ENCODE measurements at regions not wholly inside any gene's neighbourhood (a gene's known extent, or its start where the extent isn't known, plus 50 kb on each side); places are given as distances from the start of the nearest gene placed in this dataset.

DNA sequence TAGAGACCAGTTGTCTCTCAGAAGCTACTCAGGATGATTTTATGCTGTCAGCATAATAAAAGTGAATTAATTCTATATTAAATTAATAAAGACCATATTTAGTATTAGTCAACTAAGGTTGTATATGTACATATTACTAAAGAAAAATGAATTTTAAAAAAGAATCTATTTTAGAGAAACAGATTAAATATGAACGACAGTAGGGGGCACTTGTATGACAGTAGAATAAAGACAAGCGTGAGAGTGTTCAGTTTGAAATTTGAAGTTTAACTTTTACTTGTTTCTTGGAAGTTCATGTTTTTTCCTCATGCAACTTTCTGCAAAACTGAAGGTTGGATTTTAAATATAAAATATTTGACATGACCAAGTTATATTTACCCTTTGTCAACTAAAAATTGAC is 67.9 kb upstream of the MACF1 start:
- Histone ChIP-seq H4K5ac (ENCODE audit: low read length) (no peak overlapping the region), H3K18ac (ENCODE audit: low read length) (no peak overlapping the region)

DNA sequence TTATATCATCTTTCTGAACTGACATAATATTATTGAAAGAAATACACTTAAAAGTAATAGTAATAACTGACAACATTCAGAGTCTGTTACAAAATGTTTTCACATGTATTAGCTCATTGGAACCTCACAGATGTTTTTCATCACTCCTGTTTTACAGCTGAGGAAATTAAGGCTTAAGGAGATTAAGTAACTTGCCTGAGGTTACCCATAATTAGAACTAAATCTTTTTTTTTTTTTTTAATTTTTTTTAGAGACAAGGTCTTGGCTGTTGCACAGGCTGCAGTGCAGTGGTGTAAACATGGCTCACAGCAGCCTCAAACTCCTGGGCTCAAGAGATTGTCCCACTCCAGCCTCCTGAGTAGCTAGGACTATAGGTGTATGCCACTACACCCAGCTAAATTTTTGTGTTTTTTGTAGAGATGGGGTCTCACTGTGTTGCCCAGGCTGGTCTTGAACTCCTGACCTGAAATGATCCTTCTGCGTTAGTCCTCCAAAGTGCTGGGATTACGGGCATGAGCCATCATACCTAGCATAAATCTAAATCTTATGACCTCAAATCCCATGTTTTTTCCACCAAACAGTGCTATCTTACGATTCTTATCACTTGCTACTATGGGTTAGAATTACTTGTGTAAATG is 64.7 kb upstream of the MACF1 start:
- H3K4me1 ChIP-seq (ENCODE audit: control insufficient read depth, low read depth, low read length) = no peaks in the 10 kb centered on the region
- H3K4me3 ChIP-seq (ENCODE audit: low read length) = no peak overlapping the region
- H3K56ac ChIP-seq (ENCODE audit: low read length) = no peak overlapping the region
- H4K8ac ChIP-seq (ENCODE audit: low read depth, low read length) = no peak overlapping the region
- H3K79me2 ChIP-seq (ENCODE audit: control insufficient read depth, insufficient read depth, low read length) = peaks cover 26% of the 10 kb centered on the region
- no peak overlapping the region for H3K4ac ChIP-seq (ENCODE audit: low read depth, low read length)
- no CpG with 5 or more reads among the region's 3 CpGs for WGBS (ENCODE audit: extremely low coverage, insufficient coverage, low lambda C conversion rate)
- no peak overlapping the region for H2BK120ac ChIP-seq (ENCODE audit: low read depth, low read length)
- H2AK5ac ChIP-seq (ENCODE audit: low read length) = no peak overlapping the region
- H3K18ac ChIP-seq (ENCODE audit: low read length) = no peak overlapping the region
- H3K79me1 ChIP-seq (ENCODE audit: low read length) = peaks cover 12% of the 10 kb centered on the region
- no peaks in the 10 kb centered on the region for H3K36me3 ChIP-seq (ENCODE audit: control insufficient read depth, insufficient read depth, low read length)
- H2BK5ac ChIP-seq (ENCODE audit: low read length) = no peak overlapping the region
- no peak overlapping the region for H3K27ac ChIP-seq (ENCODE audit: low read depth, low read length)
- H4K5ac ChIP-seq (ENCODE audit: low read length) = no peak overlapping the region
- H3K23ac ChIP-seq (ENCODE audit: low read length) = no peak overlapping the region
- no peak overlapping the region for H3K4me2 ChIP-seq (ENCODE audit: low read length)
- H3K27me3 ChIP-seq (ENCODE audit: insufficient read depth, low read length, poor library complexity) = no peaks in the 10 kb centered on the region
- no peak overlapping the region for H3K9ac ChIP-seq (ENCODE audit: low read length)
- H2BK15ac ChIP-seq (replicated peaks; ENCODE audit: low read depth) = no peak overlapping the region
- no peak for DNase-seq

More for the DNA sequence above, 67.9 kb upstream of the MACF1 start:
- WGBS (ENCODE audit: extremely low coverage, insufficient coverage, low lambda C conversion rate) = no CpG with 5 or more reads among the region's 2 CpGs
- Histone ChIP-seq H2BK5ac (ENCODE audit: low read length) (no peak overlapping the region), H3K27ac (ENCODE audit: low read depth, low read length) (no peak overlapping the region), H4K8ac (ENCODE audit: low read depth, low read length) (no peak overlapping the region), H3K23ac (ENCODE audit: low read length) (no peak overlapping the region), H3K4me1 (ENCODE audit: control insufficient read depth, low read depth, low read length) (peaks cover 6% of the 10 kb centered on the region), H2BK120ac (ENCODE audit: low read depth, low read length) (no peak overlapping the region), H2BK15ac (replicated peaks; ENCODE audit: low read depth) (no peak overlapping the region), H3K9ac (ENCODE audit: low read length) (no peak overlapping the region), H3K4me2 (ENCODE audit: low read length) (no peak overlapping the region), H3K27me3 (ENCODE audit: insufficient read depth, low read length, poor library complexity) (no peaks in the 10 kb centered on the region), H3K4me3 (ENCODE audit: low read length) (no peak overlapping the region), H3K79me1 (ENCODE audit: low read length) (peaks cover 9% of the 10 kb centered on the region), H3K36me3 (ENCODE audit: control insufficient read depth, insufficient read depth, low read length) (no peaks in the 10 kb centered on the region), H3K79me2 (ENCODE audit: control insufficient read depth, insufficient read depth, low read length) (peaks cover 18% of the 10 kb centered on the region), H2AK5ac (ENCODE audit: low read length) (no peak overlapping the region), H3K56ac (ENCODE audit: low read length) (no peak overlapping the region), H3K4ac (ENCODE audit: low read depth, low read length) (no peak overlapping the region)
- DNase-seq = no peak

DNA sequence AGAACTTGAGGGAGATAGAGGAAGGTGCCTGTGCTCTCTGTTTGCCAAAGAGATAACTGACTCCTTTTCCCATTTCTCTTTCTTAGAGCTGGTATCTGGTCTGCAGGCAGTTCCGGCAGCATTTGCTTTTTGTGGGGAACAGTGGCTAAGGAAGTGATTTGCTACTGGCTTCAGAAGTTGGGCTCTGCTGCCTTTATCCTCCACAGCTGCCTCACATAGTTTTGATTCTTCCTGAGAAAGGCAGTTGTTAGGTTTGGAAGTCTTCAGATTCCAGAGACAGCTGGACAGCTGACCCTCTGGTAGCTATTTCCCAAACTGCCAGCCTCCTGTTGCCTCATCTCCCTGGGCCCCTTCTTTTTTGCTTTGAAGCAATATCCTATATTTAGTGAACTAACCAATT is 62.6 kb upstream of the MACF1 start:
- Histone ChIP-seq H2AK5ac (ENCODE audit: low read length) (no peak overlapping the region), H3K79me1 (ENCODE audit: low read length) (peaks cover 7% of the 10 kb centered on the region), H3K4me3 (ENCODE audit: low read length) (no peak overlapping the region), H3K23ac (ENCODE audit: low read length) (no peak overlapping the region), H3K9ac (ENCODE audit: low read length) (no peak overlapping the region), H3K4me1 (ENCODE audit: control insufficient read depth, low read depth, low read length) (no peaks in the 10 kb centered on the region), H2BK120ac (ENCODE audit: low read depth, low read length) (no peak overlapping the region), H3K18ac (ENCODE audit: low read length) (peak overlapping the region; percentile 13), H3K27me3 (ENCODE audit: insufficient read depth, low read length, poor library complexity) (no peaks in the 10 kb centered on the region), H3K79me2 (ENCODE audit: control insufficient read depth, insufficient read depth, low read length) (peaks cover 16% of the 10 kb centered on the region), H4K8ac (ENCODE audit: low read depth, low read length) (no peak overlapping the region), H3K27ac (ENCODE audit: low read depth, low read length) (peak overlapping the region; percentile 2), H2BK15ac (replicated peaks; ENCODE audit: low read depth) (no peak overlapping the region), H3K4ac (ENCODE audit: low read depth, low read length) (no peak overlapping the region), H4K5ac (ENCODE audit: low read length) (no peak overlapping the region), H2BK5ac (ENCODE audit: low read length) (no peak overlapping the region), H3K36me3 (ENCODE audit: control insufficient read depth, insufficient read depth, low read length) (no peaks in the 10 kb centered on the region), H3K4me2 (ENCODE audit: low read length) (no peak overlapping the region), H3K56ac (ENCODE audit: low read length) (no peak overlapping the region)
- peak; percentile 94 for DNase-seq
- WGBS (ENCODE audit: extremely low coverage, insufficient coverage, low lambda C conversion rate) = no CpG with 5 or more reads among the region's 1 CpG

DNA sequence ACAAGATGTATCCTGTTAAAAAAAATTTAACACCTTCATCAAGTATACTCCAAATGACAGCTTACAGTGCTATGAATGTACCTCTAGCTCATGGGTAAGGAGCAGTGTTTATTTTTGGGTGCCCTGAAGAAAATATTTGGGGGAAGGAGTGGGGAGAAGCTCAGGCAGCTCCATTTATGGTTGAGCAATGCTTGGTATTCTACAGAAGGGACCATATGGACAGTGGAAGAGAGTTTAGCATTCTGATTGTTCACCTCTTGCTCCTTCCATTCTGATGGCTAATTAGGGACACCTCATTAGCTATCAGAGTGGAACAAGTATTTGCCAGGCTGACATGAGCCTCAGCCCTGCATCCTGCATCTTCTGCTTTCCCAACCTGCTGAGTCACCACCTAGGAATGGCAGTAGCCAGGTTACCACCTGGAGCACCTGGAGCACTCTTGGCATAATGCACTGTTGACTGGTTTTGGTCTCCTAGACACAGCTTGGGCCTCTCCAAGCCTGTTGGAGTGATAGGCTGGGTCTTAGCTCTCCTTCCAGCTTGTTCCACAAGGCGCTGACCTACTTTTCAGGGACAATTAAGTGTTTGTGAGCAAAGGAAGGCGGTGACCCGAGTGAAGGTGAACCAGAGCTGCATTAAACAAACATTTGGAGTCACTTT is 62.0 kb upstream of the MACF1 start:
- Histone ChIP-seq H3K4me3 (ENCODE audit: low read length) (no peak overlapping the region), H2BK5ac (ENCODE audit: low read length) (no peak overlapping the region), H3K23ac (ENCODE audit: low read length) (no peak overlapping the region), H2BK15ac (replicated peaks; ENCODE audit: low read depth) (no peak overlapping the region), H4K8ac (ENCODE audit: low read depth, low read length) (no peak overlapping the region), H2BK120ac (ENCODE audit: low read depth, low read length) (no peak overlapping the region), H3K79me1 (ENCODE audit: low read length) (peaks cover 7% of the 10 kb centered on the region), H3K4me1 (ENCODE audit: control insufficient read depth, low read depth, low read length) (no peaks in the 10 kb centered on the region), H3K79me2 (ENCODE audit: control insufficient read depth, insufficient read depth, low read length) (peaks cover 12% of the 10 kb centered on the region), H3K4me2 (ENCODE audit: low read length) (no peak overlapping the region), H3K27ac (ENCODE audit: low read depth, low read length) (peak overlapping the region; percentile 2), H3K4ac (ENCODE audit: low read depth, low read length) (no peak overlapping the region), H3K9ac (ENCODE audit: low read length) (no peak overlapping the region), H3K36me3 (ENCODE audit: control insufficient read depth, insufficient read depth, low read length) (no peaks in the 10 kb centered on the region), H3K56ac (ENCODE audit: low read length) (no peak overlapping the region), H4K5ac (ENCODE audit: low read length) (no peak overlapping the region), H3K27me3 (ENCODE audit: insufficient read depth, low read length, poor library complexity) (no peaks in the 10 kb centered on the region), H3K18ac (ENCODE audit: low read length) (peak overlapping the region; percentile 13), H2AK5ac (ENCODE audit: low read length) (no peak overlapping the region)
- DNase-seq = peak; percentile 94
- no CpG with 5 or more reads among the region's 3 CpGs for WGBS (ENCODE audit: extremely low coverage, insufficient coverage, low lambda C conversion rate)

DNA sequence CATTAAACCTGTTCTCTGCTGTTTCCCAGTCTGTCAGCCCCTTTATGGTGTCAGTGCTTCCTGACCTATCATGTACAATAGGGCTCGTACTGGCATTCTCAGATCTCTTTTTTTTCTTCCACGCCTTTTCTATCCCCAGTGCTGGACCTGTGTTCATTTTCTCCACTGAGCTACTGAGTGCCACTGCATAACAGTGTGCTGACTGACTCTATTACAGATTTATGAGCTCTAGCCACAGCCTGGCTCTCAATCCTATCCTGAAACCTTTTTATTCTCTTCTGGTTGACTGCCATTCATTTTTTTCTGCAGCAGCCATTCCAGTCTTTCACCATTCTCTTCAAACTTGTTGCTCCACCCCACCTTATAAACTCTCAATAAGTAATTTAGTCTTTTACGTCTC is 59.6 kb upstream of the MACF1 start:
- H3K23ac ChIP-seq (ENCODE audit: low read length) = no peak overlapping the region
- H3K4me3 ChIP-seq (ENCODE audit: low read length) = no peak overlapping the region
- no peak overlapping the region for H2BK15ac ChIP-seq (replicated peaks; ENCODE audit: low read depth)
- no peak overlapping the region for H3K18ac ChIP-seq (ENCODE audit: low read length)
- H2BK120ac ChIP-seq (ENCODE audit: low read depth, low read length) = no peak overlapping the region
- H2AK5ac ChIP-seq (ENCODE audit: low read length) = no peak overlapping the region
- H4K5ac ChIP-seq (ENCODE audit: low read length) = no peak overlapping the region
- peaks cover 7% of the 10 kb centered on the region for H3K79me1 ChIP-seq (ENCODE audit: low read length)
- no peaks in the 10 kb centered on the region for H3K4me1 ChIP-seq (ENCODE audit: control insufficient read depth, low read depth, low read length)
- no peak overlapping the region for H3K4ac ChIP-seq (ENCODE audit: low read depth, low read length)
- no peak overlapping the region for H3K9ac ChIP-seq (ENCODE audit: low read length)
- H4K8ac ChIP-seq (ENCODE audit: low read depth, low read length) = no peak overlapping the region
- H3K27ac ChIP-seq (ENCODE audit: low read depth, low read length) = no peak overlapping the region
- no peak overlapping the region for H3K56ac ChIP-seq (ENCODE audit: low read length)
- H2BK5ac ChIP-seq (ENCODE audit: low read length) = no peak overlapping the region
- H3K79me2 ChIP-seq (ENCODE audit: control insufficient read depth, insufficient read depth, low read length) = peaks cover 12% of the 10 kb centered on the region
- no CpG with 5 or more reads among the region's 3 CpGs for WGBS (ENCODE audit: extremely low coverage, insufficient coverage, low lambda C conversion rate)
- no peak overlapping the region for H3K4me2 ChIP-seq (ENCODE audit: low read length)
- H3K36me3 ChIP-seq (ENCODE audit: control insufficient read depth, insufficient read depth, low read length) = no peaks in the 10 kb centered on the region
- no peaks in the 10 kb centered on the region for H3K27me3 ChIP-seq (ENCODE audit: insufficient read depth, low read length, poor library complexity)
- no peak for DNase-seq
